DMS153 (cell line): ENCODE measurements at regions not wholly inside any gene's neighbourhood (a gene's known extent, or its start where the extent isn't known, plus 50 kb on each side); places are given as distances from the start of the nearest gene placed in this dataset.
"Not testable (repeated sequence)": the region's sequence is repeated elsewhere in the genome, so short reads cannot be mapped to it uniquely, and the experiment has no call there.

ENCODE experiments used
- DNase-seq: peaks from one replicate; lab custom pipeline; 2025; lab: John Stamatoyannopoulos, UW

GRCh38 chrX:8105531-8105930 is 65.5 kb downstream of the VCX2 start:
- no peak for DNase-seq

GRCh38 chrX:8103655-8104054 is 67.4 kb downstream of the VCX2 start:
- no peak for DNase-seq

GRCh38 chrX:8091510-8091909 is 79.6 kb downstream of the VCX2 start:
- DNase-seq, result no peak

DNA sequence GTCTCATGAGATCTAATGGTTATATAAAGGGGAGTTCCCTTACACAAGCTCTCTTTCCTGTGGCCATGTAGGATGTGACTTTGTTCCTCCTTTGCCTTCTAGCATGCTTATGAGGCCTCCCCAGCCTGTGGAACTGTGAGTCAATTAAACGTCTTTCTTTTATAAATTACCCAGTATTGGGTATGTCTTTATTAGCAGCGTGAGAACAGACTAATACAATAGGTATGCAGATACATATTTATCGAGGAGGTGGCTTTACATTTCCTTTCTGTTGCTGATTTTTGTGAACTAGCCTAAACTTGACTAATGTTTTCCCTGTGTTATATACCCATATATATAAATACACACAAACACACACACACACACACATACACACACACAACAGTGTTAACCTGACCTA is 80.2 kb downstream of the VCX2 start:
- no peak for DNase-seq

DNA sequence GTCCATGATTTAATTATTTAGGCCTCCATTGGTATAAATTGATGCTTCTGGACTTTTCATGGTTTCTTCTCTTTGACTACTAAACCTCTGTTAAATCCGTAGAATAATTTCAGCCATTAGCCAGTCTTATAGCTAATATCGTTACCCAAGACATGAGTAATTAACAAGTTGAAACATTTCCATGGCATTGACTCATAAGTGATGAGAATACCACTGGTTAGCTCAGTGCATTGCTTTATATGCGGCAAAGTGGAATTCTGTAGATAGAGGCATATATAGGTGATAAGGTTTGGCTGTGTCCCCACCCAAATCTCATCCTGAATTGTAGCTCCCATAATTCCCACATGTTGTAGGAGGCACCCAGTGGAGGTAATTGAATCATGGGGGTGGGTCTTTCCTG is 80.6 kb downstream of the VCX2 start:
- no peak for DNase-seq

DNA sequence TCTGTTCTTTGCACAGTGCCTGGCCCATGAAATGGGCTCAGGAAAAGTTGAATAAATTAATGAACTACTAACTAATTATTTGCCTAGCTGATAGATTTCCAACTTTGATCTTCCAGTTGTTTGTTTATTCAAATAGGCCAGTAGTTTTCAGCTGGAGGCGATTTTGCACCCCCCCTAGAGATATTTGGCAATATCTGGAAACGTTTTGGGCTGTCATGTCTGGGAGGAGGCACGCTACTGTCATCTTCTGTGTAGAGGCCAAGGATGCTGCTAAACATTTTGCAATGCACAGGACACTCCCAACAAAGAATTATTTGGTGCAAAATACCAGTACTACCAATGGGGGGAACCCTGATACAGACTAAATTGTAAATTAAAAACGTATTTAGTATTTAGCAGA is 81.9 kb downstream of the VCX2 start:
- no peak for DNase-seq

DNA sequence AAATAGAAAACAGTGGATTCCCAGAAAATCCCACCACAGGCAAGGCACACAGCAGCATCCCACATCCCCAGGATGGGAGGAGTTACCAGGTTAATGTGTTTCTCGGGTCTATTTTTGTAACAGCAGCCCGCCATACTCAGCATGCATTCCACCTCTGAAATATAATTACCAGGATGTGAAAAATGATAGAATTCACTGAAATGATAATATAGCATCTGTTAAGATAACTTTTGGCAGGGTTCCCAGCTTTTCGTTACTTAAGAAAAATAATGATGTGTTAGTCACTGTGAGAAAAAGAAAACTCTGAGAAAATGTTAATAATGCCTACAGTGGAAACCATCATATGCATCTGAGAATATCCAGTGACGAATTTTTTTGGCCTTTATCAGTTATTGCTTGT is 87.1 kb downstream of the VCX2 start:
- no peak for DNase-seq

DNA sequence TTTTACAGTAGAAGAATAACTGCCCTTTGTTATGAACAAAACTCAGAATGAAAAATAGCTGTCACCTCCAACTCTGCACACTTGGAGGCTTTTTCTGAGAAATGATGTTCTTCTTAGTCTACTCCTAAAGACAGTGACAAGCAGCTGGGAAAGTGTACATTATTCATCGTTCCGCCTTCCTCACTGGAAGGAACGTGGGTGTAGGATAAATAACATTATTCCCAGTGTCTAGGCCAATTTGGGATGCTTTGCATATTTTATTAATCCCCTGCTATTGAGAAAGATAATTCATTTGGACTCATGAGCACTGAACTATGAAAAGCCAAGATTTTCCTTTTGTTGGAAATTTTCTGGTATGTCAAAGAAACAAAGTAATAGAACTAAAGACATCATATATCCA is 87.8 kb downstream of the VCX2 start:
- DNase-seq, result no peak

GRCh38 chrX:8075636-8076035 is 95.4 kb downstream of the VCX2 start:
- DNase-seq, result no peak

DNA sequence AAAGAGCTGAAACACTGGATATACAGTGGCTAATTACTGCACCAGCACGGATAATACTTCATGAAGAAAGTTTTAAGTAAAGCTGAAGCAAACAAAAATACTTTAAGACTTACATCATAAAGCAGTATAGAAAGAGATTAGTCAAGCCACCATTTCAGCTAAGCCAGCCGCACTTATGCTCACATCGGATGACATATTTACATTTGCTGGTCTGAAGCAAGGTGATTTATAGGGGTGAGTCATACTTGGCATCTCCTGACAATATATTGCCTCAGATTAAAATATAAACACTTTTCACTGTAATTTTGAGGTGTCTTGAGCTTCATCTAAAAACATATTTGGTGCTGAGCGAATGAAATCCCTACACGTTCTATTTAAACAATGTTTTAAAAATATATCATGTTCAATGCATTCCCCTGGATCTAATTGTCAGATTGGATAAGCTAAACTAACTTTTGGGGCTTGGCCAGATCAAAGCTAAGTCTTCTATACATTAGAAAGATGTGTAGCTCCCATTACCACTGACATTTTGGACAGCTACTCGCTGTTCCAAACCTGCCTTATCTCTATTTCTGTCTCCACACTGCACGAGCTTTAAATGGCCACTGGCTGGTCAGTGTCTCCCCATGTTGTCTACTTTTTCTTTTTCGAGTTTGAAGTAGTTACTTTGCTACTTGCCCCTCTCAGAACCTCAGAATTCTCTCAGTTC is 103.2 kb downstream of the VCX2 start:
- DNase-seq, result peak; percentile 72

DNA sequence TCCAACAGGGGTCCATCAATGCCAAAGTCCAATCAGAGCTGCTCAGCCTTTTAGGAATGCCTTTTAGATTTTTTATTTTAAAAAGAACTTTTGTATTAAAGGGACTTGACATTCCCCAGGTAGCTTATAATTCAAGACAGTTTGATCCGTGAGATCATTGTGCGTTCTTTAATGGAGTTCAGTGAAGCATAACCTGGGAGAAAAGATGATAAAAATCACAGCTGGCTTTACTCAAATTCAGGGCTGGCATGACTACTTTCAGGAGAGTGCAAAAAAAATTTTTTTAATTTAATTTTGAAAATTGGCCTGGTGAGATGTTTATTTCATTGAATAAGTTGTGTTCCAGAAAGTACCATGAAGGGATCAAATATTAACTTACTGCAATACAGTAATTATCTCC is 118.2 kb downstream of the VCX2 start:
- no peak for DNase-seq

GRCh38 chrX:8049827-8050226 is 121.2 kb downstream of the VCX2 start:
- no peak for DNase-seq

DNA sequence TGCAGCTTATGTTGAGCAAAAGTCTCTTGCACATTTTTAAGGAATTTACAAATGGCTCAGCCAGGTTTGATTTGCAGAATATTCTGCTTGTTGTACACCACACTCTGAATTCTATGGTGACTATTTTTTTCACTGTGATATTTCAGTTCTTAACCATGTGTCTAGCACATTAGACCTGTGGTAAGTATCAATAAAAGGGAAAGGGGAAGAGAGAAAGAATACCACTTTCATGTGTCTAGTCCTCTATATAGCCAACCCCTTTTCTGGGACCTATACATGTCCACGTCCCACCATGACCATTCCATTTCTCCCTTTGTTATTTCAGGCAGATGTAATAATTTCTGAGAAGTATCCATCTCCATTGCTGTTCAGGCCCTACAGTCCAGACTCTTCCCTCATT is 121.3 kb upstream of the PNPLA4 start:
- no peak for DNase-seq

GRCh38 chrX:8044947-8045346 is 117.7 kb upstream of the PNPLA4 start:
- no peak for DNase-seq

- no peak for DNase-seq
These were observed 116.3 kb upstream of the PNPLA4 start for GRCh38 chrX:8043546-8043945.

DNA sequence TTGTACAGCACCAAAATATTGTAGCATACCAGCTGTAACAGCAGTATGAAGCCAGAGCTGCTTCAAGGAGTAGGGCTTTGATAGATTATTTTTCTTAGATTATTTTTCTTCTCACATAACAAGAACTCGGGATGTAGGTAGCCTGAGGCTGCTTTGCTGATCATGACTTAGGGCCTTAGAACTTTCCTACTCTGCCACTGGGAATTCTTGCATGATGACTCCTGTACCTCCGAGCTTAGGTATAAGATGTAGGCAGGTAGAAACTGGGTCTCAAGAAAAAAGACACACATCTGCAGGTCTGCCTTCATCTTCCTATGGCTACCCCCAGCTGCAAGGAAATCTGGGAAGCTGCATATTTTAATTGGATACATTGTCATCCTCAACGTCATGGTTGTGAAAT is 115.9 kb upstream of the PNPLA4 start:
- no peak for DNase-seq

GRCh38 chrX:8042304-8042703 is 115.1 kb upstream of the PNPLA4 start:
- peak; percentile 96 for DNase-seq

DNA sequence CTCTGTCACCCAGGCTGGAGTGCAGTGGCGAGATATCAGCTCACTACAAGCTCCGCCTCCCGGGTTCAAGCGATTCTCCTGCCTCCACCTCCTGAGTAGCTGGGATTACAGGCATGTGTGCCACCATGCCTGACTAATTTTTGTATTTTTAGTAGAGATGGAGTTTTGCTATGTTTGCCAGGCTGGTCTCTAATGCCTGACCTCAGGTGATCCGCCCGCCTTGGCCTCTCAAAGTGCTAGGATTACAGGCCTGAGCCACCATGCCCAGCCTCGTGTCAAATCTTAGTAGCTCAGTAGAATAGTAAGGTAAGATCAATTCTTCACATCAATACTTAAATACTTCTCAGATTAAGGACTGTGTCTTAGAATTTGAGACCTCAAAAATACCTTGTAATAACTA is 112.5 kb upstream of the PNPLA4 start:
- not testable (repeated sequence) for DNase-seq

DNA sequence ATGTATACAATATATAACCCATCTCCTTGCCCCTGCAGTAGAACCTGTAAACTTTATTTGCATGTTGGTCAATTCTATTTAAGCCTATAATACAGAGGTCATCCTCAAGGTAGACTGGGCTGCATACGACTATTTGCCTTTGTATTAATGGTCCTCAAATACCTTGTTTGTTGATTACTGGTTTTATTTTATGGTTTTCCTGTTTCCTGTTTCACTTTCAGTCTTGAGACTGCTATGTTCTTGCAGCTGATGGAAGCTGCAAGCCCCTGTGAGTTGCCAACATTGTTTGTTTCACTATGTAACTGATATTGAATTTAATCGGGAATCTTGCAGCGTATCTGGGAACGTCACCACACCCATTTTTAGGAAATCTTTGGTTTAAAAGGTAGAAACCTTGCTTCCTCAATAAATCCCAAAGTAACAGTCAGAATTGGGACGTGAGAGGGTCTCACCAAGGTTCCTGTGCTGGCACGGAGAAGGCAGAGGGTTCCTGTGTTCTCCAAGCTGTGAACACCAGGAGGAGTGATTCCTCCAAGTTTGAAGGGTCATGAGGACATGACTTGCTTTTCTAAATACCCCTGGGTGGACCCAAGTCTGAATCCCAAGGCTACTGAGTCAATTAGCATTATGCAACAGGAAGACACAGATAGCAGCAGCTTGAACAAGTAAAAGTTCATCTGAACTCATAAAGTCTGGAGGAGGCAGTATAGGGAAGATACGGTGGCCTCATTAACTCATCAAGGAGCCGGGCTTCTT is 110.6 kb upstream of the PNPLA4 start:
- DNase-seq, result peak; percentile 31

DNA sequence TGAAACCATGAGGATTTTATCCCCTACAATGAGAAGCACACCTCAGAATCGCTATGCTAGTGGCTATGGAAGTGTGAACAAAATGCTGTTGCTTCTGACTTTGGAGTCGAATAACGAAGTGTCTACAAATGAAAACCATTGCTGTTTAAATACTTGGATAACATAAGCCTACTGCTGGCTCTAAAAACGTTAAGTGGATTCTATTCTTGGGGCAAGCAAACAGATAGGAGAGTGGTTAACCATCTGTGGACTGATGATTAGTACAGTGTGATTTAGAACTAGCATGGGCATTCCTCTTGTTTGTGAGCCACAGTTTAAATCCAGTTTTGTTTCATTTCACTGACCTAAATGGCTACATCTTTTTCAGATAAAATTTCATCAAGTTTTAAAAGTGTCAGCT is 109.7 kb upstream of the PNPLA4 start:
- DNase-seq, result peak; percentile 58

GRCh38 chrX:8034058-8034457 is 106.8 kb upstream of the PNPLA4 start:
- DNase-seq, result no peak

- DNase-seq, result no peak
These were observed 106.0 kb upstream of the PNPLA4 start for GRCh38 chrX:8033175-8033574.

GRCh38 chrX:8030361-8030760 is 103.1 kb upstream of the PNPLA4 start:
- no peak for DNase-seq

DNA sequence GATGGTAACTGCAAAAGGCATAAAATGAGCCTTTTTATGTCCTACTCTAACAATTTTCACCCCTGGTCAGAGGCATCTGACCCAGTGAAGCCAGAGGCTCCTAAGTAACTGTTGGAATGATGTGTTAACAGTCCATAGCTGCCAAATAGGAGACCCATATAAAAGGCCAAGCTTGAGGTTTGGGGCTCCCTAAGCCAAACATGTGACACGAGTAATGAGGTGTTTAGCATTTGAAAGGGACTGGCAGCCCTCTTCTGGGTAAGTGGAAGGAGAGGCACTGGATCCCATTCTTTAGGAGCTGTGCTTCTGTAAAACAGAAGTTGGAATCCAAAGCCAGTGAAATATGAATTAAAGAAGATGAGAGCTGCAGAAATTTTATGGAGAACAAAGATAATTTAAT is 100.6 kb upstream of the PNPLA4 start:
- no peak for DNase-seq
